ENCODE measurements at regions not wholly inside any gene's neighbourhood (a gene's known extent, or its start where the extent isn't known, plus 50 kb on each side); places are given as distances from the start of the nearest gene placed in this dataset.

GRCh38 chr4:177902386-177902785, 460.1 kb upstream of the AGA start:
- no peaks in the 10 kb centered on the region for H3K79me2 ChIP-seq (ENCODE audit: insufficient read depth, low read depth)
- H3K27ac ChIP-seq = no peak overlapping the region
- no peaks in the 10 kb centered on the region for H4K20me1 ChIP-seq (ENCODE audit: insufficient read depth)
- H3K36me3 ChIP-seq (ENCODE audit: insufficient read depth) = no peaks in the 10 kb centered on the region
- no peaks in the 10 kb centered on the region for H3K27me3 ChIP-seq (ENCODE audit: insufficient read depth, low read depth)
- no peak overlapping the region for H3K9ac ChIP-seq
- H2AFZ ChIP-seq (ENCODE audit: low read depth) = no peak overlapping the region
- H3K4me3 ChIP-seq (IDR thresholded peaks at IDR 0.05; ENCODE audit: insufficient read depth, low read depth, low read length) = no peak overlapping the region
- no peak for TF ChIP-seq CTCF (conservative IDR thresholded peaks at IDR 0.05; ENCODE audit: low read depth, low read length)
- H3K4me2 ChIP-seq = no peak overlapping the region
- no peaks in the 10 kb centered on the region for H3K4me1 ChIP-seq (ENCODE audit: low read depth, poor library complexity, severe bottlenecking)

GRCh38 chr4:177907736-177908424, 465.6 kb upstream of the AGA start:
- Histone ChIP-seq H3K9ac (no peak overlapping the region), H3K4me3 (IDR thresholded peaks at IDR 0.05; ENCODE audit: insufficient read depth, low read depth, low read length) (no peak overlapping the region), H2AFZ (ENCODE audit: low read depth) (no peak overlapping the region), H3K4me1 (ENCODE audit: low read depth, poor library complexity, severe bottlenecking) (no peaks in the 10 kb centered on the region), H3K36me3 (ENCODE audit: insufficient read depth) (no peaks in the 10 kb centered on the region), H3K79me2 (ENCODE audit: insufficient read depth, low read depth) (no peaks in the 10 kb centered on the region), H3K4me2 (no peak overlapping the region), H3K27me3 (ENCODE audit: insufficient read depth, low read depth) (no peaks in the 10 kb centered on the region), H3K27ac (no peak overlapping the region), H4K20me1 (ENCODE audit: insufficient read depth) (no peaks in the 10 kb centered on the region)
- no peak for TF ChIP-seq CTCF (conservative IDR thresholded peaks at IDR 0.05; ENCODE audit: low read depth, low read length)

- H3K4me1 ChIP-seq (ENCODE audit: low read depth, poor library complexity, severe bottlenecking) = no peaks in the 10 kb centered on the region
- H3K27ac ChIP-seq = no peak overlapping the region
- H3K79me2 ChIP-seq (ENCODE audit: insufficient read depth, low read depth) = no peaks in the 10 kb centered on the region
- H3K36me3 ChIP-seq (ENCODE audit: insufficient read depth) = no peaks in the 10 kb centered on the region
- H4K20me1 ChIP-seq (ENCODE audit: insufficient read depth) = no peaks in the 10 kb centered on the region
- no peaks in the 10 kb centered on the region for H3K27me3 ChIP-seq (ENCODE audit: insufficient read depth, low read depth)
- no peak overlapping the region for H2AFZ ChIP-seq (ENCODE audit: low read depth)
- no peak overlapping the region for H3K4me2 ChIP-seq
- TF ChIP-seq CTCF (conservative IDR thresholded peaks at IDR 0.05; ENCODE audit: low read depth, low read length) = no peak
- no peak overlapping the region for H3K4me3 ChIP-seq (IDR thresholded peaks at IDR 0.05; ENCODE audit: insufficient read depth, low read depth, low read length)
- H3K9ac ChIP-seq = no peak overlapping the region
These were observed 479.5 kb upstream of the AGA start for GRCh38 chr4:177921715-177922114.

GRCh38 chr4:177923888-177924287, 481.7 kb upstream of the AGA start:
- H3K27ac ChIP-seq = no peak overlapping the region
- no peaks in the 10 kb centered on the region for H4K20me1 ChIP-seq (ENCODE audit: insufficient read depth)
- no peak for TF ChIP-seq CTCF (conservative IDR thresholded peaks at IDR 0.05; ENCODE audit: low read depth, low read length)

More at GRCh38 chr4:177923888-177924287, 481.7 kb upstream of the AGA start:
- no peaks in the 10 kb centered on the region for H3K36me3 ChIP-seq (ENCODE audit: insufficient read depth)
- no peaks in the 10 kb centered on the region for H3K27me3 ChIP-seq (ENCODE audit: insufficient read depth, low read depth)
- H3K79me2 ChIP-seq (ENCODE audit: insufficient read depth, low read depth) = no peaks in the 10 kb centered on the region
- H3K4me3 ChIP-seq (IDR thresholded peaks at IDR 0.05; ENCODE audit: insufficient read depth, low read depth, low read length) = no peak overlapping the region
- H3K9ac ChIP-seq = no peak overlapping the region
- no peaks in the 10 kb centered on the region for H3K4me1 ChIP-seq (ENCODE audit: low read depth, poor library complexity, severe bottlenecking)
- no peak overlapping the region for H2AFZ ChIP-seq (ENCODE audit: low read depth)
- H3K4me2 ChIP-seq = no peak overlapping the region

Measured in KMS-11 (cell line).